ENCODE measurements at regions not wholly inside any gene's neighbourhood (a gene's known extent, or its start where the extent isn't known, plus 50 kb on each side); places are given as distances from the start of the nearest gene placed in this dataset.
"Not testable (repeated sequence)": the region's sequence is repeated elsewhere in the genome, so short reads cannot be mapped to it uniquely, and the experiment has no call there.

GRCh38 chr2:109733746-109734145 is 60.4 kb upstream of the RGPD5 start:
- not testable (repeated sequence) for ATAC-seq; H4K20me1 ChIP-seq (replicated peaks; ENCODE audit: insufficient read depth); H3F3A ChIP-seq (replicated peaks; ENCODE audit: low read depth); H3K4me3 Mint-ChIP-seq; H3K27ac Mint-ChIP-seq; DNase-seq (ENCODE audit: low spot score); H3K9me2 ChIP-seq (ENCODE audit: insufficient read depth); H3K9me3 Mint-ChIP-seq; H3K79me2 ChIP-seq (replicated peaks; ENCODE audit: insufficient read depth); H3K4me2 ChIP-seq; H3K27me3 ChIP-seq (ENCODE audit: insufficient read depth); H3K27me3 Mint-ChIP-seq (ENCODE audit: insufficient read depth, low read depth, poor library complexity); H3K36me3 Mint-ChIP-seq (ENCODE audit: low read depth); H3K27ac ChIP-seq (ENCODE audit: low read depth); H3K4me3 ChIP-seq; H3K4me1 ChIP-seq (ENCODE audit: insufficient read depth); H3K36me3 ChIP-seq (ENCODE audit: insufficient read depth); H2AFZ ChIP-seq; H3K4me1 Mint-ChIP-seq

- Histone ChIP-seq H3K36me3 (ENCODE audit: insufficient read depth) (no peaks in the 10 kb centered on the region), H3K27ac (ENCODE audit: low read depth) (no peak overlapping the region), H3K4me2 (no peak overlapping the region), H3K4me3 (no peak overlapping the region), H3K4me1 (ENCODE audit: insufficient read depth) (no peaks in the 10 kb centered on the region), H3K27me3 (ENCODE audit: insufficient read depth) (no peaks in the 10 kb centered on the region), H3F3A (replicated peaks; ENCODE audit: low read depth) (no peaks in the 10 kb centered on the region), H3K9me2 (ENCODE audit: insufficient read depth) (no peaks in the 10 kb centered on the region), H4K20me1 (replicated peaks; ENCODE audit: insufficient read depth) (no peaks in the 10 kb centered on the region), H2AFZ (no peak overlapping the region), H3K79me2 (replicated peaks; ENCODE audit: insufficient read depth) (no peaks in the 10 kb centered on the region)
- H3K4me3 Mint-ChIP-seq = no peak overlapping the region
- DNase-seq (ENCODE audit: low spot score) (peak; percentile 53), ATAC-seq (peak; percentile 70)
- no peak overlapping the region; the same call in 1 of the 2 replicates for H3K27ac Mint-ChIP-seq
- H3K36me3 Mint-ChIP-seq (ENCODE audit: low read depth) = no peaks in the 10 kb centered on the region
- H3K4me1 Mint-ChIP-seq = no peaks in the 10 kb centered on the region
- no peaks in the 10 kb centered on the region for H3K27me3 Mint-ChIP-seq (ENCODE audit: insufficient read depth, low read depth, poor library complexity)
- TF ChIP-seq CTCF (conservative IDR thresholded peaks at IDR 0.05; ENCODE audit: low read depth in 2 of 2) (peak; percentile 71 to 75), EZH2phosphoT487 (IDR thresholded peaks at IDR 0.05; ENCODE audit: unreplicated experiment) (no peak)
- H3K9me3 Mint-ChIP-seq = no peaks in the 10 kb centered on the region
Observed at GRCh38 chr2:109736177-109736827, 57.8 kb upstream of the RGPD5 start.
